Trophoblast cell (in vitro differentiated cells and primary cell): ENCODE measurements at regions not wholly inside any gene's neighbourhood (a gene's known extent, or its start where the extent isn't known, plus 50 kb on each side); places are given as distances from the start of the nearest gene placed in this dataset.

ENCODE experiments used
- DNase-seq, 2 donors: peaks; one replicate each; pipeline ENCODE4 v3.0.0-alpha.2; 2016
- H2AFZ ChIP-seq: 2 replicates; pipeline ENCODE4 v1.6.1; 2013; ENCODE audit warnings: low read length, moderate library complexity, mild to moderate bottlenecking; ENCODE audit not compliant: insufficient read depth, poor library complexity
- H2AK5ac ChIP-seq: 2 replicates; pipeline ENCODE4 v1.6.1; 2013; ENCODE audit warnings: mild to moderate bottlenecking, low read length
- H2BK120ac ChIP-seq: 2 replicates; pipeline ENCODE4 v1.6.1; 2013; ENCODE audit warnings: low read length, mild to moderate bottlenecking, moderate library complexity; ENCODE audit not compliant: insufficient read depth, poor library complexity
- H2BK12ac ChIP-seq: 2 replicates; pipeline ENCODE4 v1.6.1; 2013; ENCODE audit warnings: mild to moderate bottlenecking, low read length, moderate library complexity
- H2BK5ac ChIP-seq: 2 replicates; pipeline ENCODE4 v1.6.1; 2013; ENCODE audit warnings: low read length, low read depth, moderate library complexity, mild to moderate bottlenecking; ENCODE audit not compliant: poor library complexity
- H3K14ac ChIP-seq: 2 replicates; pipeline ENCODE4 v1.6.1; 2013; ENCODE audit warnings: mild to moderate bottlenecking, low read length
- H3K18ac ChIP-seq: 2 replicates; pipeline ENCODE4 v1.6.1; 2013; ENCODE audit warnings: mild to moderate bottlenecking, low read length
- H3K23ac ChIP-seq: 2 replicates; pipeline ENCODE4 v1.6.1; 2013; ENCODE audit warnings: low read length
- H3K27ac ChIP-seq: 2 replicates; pipeline ENCODE4 v1.5.1; 2013; ENCODE audit warnings: low read depth, mild to moderate bottlenecking, inconsistent platforms, low read length, moderate library complexity
- H3K27me3 ChIP-seq: 2 replicates; pipeline ENCODE4 v1.6.1; 2013; ENCODE audit warnings: inconsistent platforms, mild to moderate bottlenecking, low read length, moderate library complexity; ENCODE audit not compliant: insufficient read depth
- H3K36me3 ChIP-seq, 2 experiments: 1 replicate in 1 of 2; 2 replicates in 1 of 2; pipeline ENCODE4 v1.6.1; 2013; ENCODE audit warnings: low read length in 2 of 2, mild to moderate bottlenecking in 2 of 2, moderate library complexity in 1 of 2; ENCODE audit not compliant: insufficient read depth in 2 of 2, control insufficient read depth in 1 of 2
- H3K4ac ChIP-seq: 2 replicates; pipeline ENCODE4 v1.6.1; 2013; ENCODE audit warnings: low read depth, mild to moderate bottlenecking, low read length, moderate library complexity
- H3K4me1 ChIP-seq, 2 experiments: 1 replicate in 1 of 2; 2 replicates in 1 of 2; pipeline ENCODE4 v1.6.1; 2013; ENCODE audit warnings: low read length in 2 of 2, mild to moderate bottlenecking in 2 of 2, moderate library complexity in 1 of 2; ENCODE audit not compliant: insufficient read depth in 2 of 2, control insufficient read depth in 1 of 2
- H3K4me2 ChIP-seq: 2 replicates; pipeline ENCODE4 v1.6.1; 2013; ENCODE audit warnings: inconsistent platforms, mild to moderate bottlenecking, low read length, moderate library complexity
- H3K4me3 ChIP-seq: 2 replicates; pipeline ENCODE4 v1.5.1; 2013; ENCODE audit warnings: mild to moderate bottlenecking, low read depth, low read length, inconsistent platforms
- H3K79me1 ChIP-seq: one replicate; pipeline ENCODE4 v1.6.1; 2013; ENCODE audit warnings: low read length
- H3K79me2 ChIP-seq: 2 replicates; pipeline ENCODE4 v1.6.1; 2013; ENCODE audit warnings: low read length, mild to moderate bottlenecking; ENCODE audit not compliant: control insufficient read depth, insufficient read depth, poor library complexity
- H3K9ac ChIP-seq: 2 replicates; pipeline ENCODE4 v1.6.1; 2013; ENCODE audit warnings: mild to moderate bottlenecking, low read length
- H3K9me3 ChIP-seq: 2 replicates; pipeline ENCODE4 v1.6.1; 2013; ENCODE audit warnings: low read depth, mild to moderate bottlenecking, control low read depth, inconsistent platforms, low read length; ENCODE audit not compliant: insufficient read depth
- H4K12ac ChIP-seq: 2 replicates; pipeline ENCODE4 v1.6.1; 2013; ENCODE audit warnings: low read depth, mild to moderate bottlenecking, low read length, moderate library complexity
- H4K8ac ChIP-seq: 2 replicates; pipeline ENCODE4 v1.6.1; 2013; ENCODE audit warnings: low read depth, mild to moderate bottlenecking, low read length, moderate library complexity
- H4K91ac ChIP-seq: one replicate; pipeline ENCODE4 v1.6.1; 2013; ENCODE audit warnings: low read depth, mild to moderate bottlenecking, low read length, moderate library complexity
- WGBS: extraction: QIAGEN DNeasy Blood & Tissue Kit; methylation state at CpG from one replicate; pipeline ENCODE4 v1.1.7; 2013; ENCODE audit warnings: missing lambda C conversion rate; ENCODE audit not compliant: insufficient read length, insufficient coverage; ENCODE audit errors: extremely low coverage; 5-methylcytosine and 5-hydroxymethylcytosine counted together

DNA sequence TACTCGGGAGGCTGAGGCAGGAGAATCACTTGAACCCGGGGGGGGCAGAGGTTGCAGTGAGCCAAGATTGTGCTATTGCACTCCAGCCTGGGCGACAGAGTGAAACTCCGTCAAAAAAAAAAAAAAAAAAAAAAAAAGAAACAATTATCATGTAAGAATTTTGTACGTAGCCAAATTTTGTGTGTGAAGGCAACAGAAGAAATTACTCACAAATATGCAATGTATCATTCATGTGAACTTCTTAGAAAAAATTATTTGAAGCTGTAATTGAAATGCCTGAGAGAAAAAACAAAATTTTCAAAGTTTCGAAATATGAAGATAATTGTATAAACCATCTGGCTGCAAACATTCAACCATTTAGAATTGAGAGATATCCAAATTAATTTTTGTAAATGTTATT, 204.8 kb upstream of the PARD3B start:
- no peak overlapping the region for H2AFZ ChIP-seq
- no peak overlapping the region for H2BK120ac ChIP-seq
- no peak overlapping the region for H3K14ac ChIP-seq
- H4K8ac ChIP-seq: no peak overlapping the region
- no CpG with 5 or more reads among the region's 6 CpGs for WGBS
- H3K4ac ChIP-seq: no peak overlapping the region
- no peak overlapping the region for H2BK5ac ChIP-seq
- H3K9me3 ChIP-seq: no peaks in the 10 kb centered on the region
- no peak overlapping the region for H3K4me3 ChIP-seq
- no peaks in the 10 kb centered on the region for H3K79me1 ChIP-seq
- H3K4me1 ChIP-seq: no peaks in the 10 kb centered on the region
- H3K79me2 ChIP-seq: no peaks in the 10 kb centered on the region
- no peak overlapping the region for H2BK12ac ChIP-seq
- no peaks in the 10 kb centered on the region for H3K36me3 ChIP-seq
- H3K23ac ChIP-seq: no peak overlapping the region
- H3K27ac ChIP-seq: no peak overlapping the region
- no peak overlapping the region for H4K12ac ChIP-seq
- no peak overlapping the region for H3K4me2 ChIP-seq
- no peak overlapping the region for H3K18ac ChIP-seq
- no peak overlapping the region for H3K9ac ChIP-seq
- H3K27me3 ChIP-seq: no peaks in the 10 kb centered on the region
- H4K91ac ChIP-seq: no peak overlapping the region
- DNase-seq: peak in 1 of 2 donors; percentile 25
- no peak overlapping the region for H2AK5ac ChIP-seq

DNA sequence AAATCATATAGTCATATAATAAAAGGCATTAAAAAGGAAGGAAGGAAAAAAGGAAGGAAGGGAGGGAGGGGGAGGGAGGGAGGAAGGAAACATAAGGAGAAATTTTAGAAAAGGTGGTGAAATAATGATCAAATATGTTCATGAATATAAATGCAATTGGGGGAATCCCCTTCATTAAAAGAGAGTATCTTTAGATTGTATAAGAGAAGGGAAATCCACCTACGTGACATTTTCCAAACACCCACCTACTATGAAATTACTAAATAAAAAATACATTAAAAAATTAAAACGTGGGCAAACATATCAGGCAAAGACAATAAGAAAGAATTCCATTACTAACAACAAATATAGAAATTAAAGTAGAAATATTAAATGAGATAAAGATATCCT, 203.4 kb upstream of the PARD3B start:
- Histone ChIP-seq H2AK5ac (no peak overlapping the region), H2BK5ac (no peak overlapping the region), H4K12ac (no peak overlapping the region), H2AFZ (no peak overlapping the region), H3K9ac (no peak overlapping the region), H3K14ac (no peak overlapping the region), H3K4me1 (no peaks in the 10 kb centered on the region), H3K36me3 (no peaks in the 10 kb centered on the region), H3K79me1 (no peaks in the 10 kb centered on the region), H3K9me3 (no peaks in the 10 kb centered on the region), H3K4me2 (no peak overlapping the region), H2BK120ac (no peak overlapping the region), H2BK12ac (no peak overlapping the region), H3K18ac (no peak overlapping the region), H3K27ac (no peak overlapping the region), H3K4ac (no peak overlapping the region), H3K23ac (no peak overlapping the region), H4K8ac (no peak overlapping the region), H3K27me3 (no peaks in the 10 kb centered on the region), H3K4me3 (no peak overlapping the region), H3K79me2 (no peaks in the 10 kb centered on the region), H4K91ac (no peak overlapping the region)
- WGBS: no CpG with 5 or more reads among the region's 2 CpGs
- no peak for DNase-seq

DNA sequence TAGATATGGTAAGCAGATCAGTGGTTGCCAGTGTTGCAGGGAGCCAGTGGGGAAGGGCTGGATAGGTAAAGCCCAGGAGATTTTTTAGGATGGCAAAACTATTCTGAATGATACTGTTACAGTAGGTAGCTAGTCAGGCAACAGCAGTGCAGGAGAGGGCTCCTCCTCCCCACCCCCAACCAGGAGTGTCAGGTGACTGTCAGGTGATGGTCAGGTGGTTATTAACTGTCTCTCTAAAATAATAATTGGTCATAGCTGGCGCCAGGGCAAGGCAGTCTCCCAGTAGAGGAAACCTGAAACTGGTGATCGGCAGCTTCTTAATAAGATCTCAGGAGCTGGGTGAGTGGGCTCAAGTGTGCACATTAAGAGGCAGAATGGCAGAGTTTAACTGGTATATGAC, 201.6 kb upstream of the PARD3B start:
- H3K9ac ChIP-seq: no peak overlapping the region
- no peak overlapping the region for H3K27ac ChIP-seq
- no peaks in the 10 kb centered on the region for H3K9me3 ChIP-seq
- H3K4me2 ChIP-seq: no peak overlapping the region
- no peak overlapping the region for H2AK5ac ChIP-seq
- no peak overlapping the region for H4K12ac ChIP-seq
- no peak overlapping the region for H2AFZ ChIP-seq
- no peak overlapping the region for H2BK120ac ChIP-seq
- H2BK5ac ChIP-seq: no peak overlapping the region
- no peaks in the 10 kb centered on the region for H3K4me1 ChIP-seq
- H3K4me3 ChIP-seq: no peak overlapping the region
- no peak overlapping the region for H4K8ac ChIP-seq
- H3K79me1 ChIP-seq: no peaks in the 10 kb centered on the region
- H3K23ac ChIP-seq: no peak overlapping the region
- no CpG with 5 or more reads among the region's 2 CpGs for WGBS
- H2BK12ac ChIP-seq: no peak overlapping the region
- H3K36me3 ChIP-seq: no peaks in the 10 kb centered on the region
- no peaks in the 10 kb centered on the region for H3K27me3 ChIP-seq
- no peak overlapping the region for H3K4ac ChIP-seq
- no peak overlapping the region for H3K14ac ChIP-seq
- H4K91ac ChIP-seq: no peak overlapping the region
- no peak for DNase-seq
- no peaks in the 10 kb centered on the region for H3K79me2 ChIP-seq
- no peak overlapping the region for H3K18ac ChIP-seq

DNA sequence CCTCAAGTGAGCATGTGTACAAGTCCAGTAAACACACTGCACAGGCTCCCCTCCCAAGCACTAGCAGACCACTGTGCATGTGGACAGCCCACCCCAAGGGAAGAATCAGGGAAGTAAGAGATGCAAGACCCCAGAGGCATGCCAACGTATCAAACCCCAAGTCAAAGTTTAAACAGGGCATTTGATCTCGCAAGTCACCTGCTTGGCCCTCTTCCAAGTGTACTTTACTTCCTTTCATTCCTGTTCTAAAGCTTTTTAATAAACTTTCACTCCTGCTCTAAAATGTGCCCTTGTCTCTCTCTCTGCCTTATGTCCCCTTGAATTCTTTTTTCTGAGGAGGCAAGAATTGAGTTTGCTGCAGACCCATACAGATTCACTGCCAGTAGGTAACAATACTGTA, 201.2 kb upstream of the PARD3B start:
- H3K9me3 ChIP-seq: no peaks in the 10 kb centered on the region
- no peak overlapping the region for H3K18ac ChIP-seq
- H2AK5ac ChIP-seq: no peak overlapping the region
- H3K4me1 ChIP-seq: no peaks in the 10 kb centered on the region
- H2BK12ac ChIP-seq: no peak overlapping the region
- H3K9ac ChIP-seq: no peak overlapping the region
- no peak overlapping the region for H3K4me2 ChIP-seq
- H3K4ac ChIP-seq: no peak overlapping the region
- no peak overlapping the region for H2AFZ ChIP-seq
- no peak overlapping the region for H3K14ac ChIP-seq
- no peak overlapping the region for H3K4me3 ChIP-seq
- no peak overlapping the region for H4K12ac ChIP-seq
- no peaks in the 10 kb centered on the region for H3K27me3 ChIP-seq
- DNase-seq: no peak
- no peak overlapping the region for H2BK5ac ChIP-seq
- no peak overlapping the region for H3K27ac ChIP-seq
- H3K23ac ChIP-seq: no peak overlapping the region
- H4K91ac ChIP-seq: no peak overlapping the region
- no peaks in the 10 kb centered on the region for H3K36me3 ChIP-seq
- no peak overlapping the region for H2BK120ac ChIP-seq
- H4K8ac ChIP-seq: no peak overlapping the region
- no peaks in the 10 kb centered on the region for H3K79me2 ChIP-seq
- WGBS: no CpG with 5 or more reads among the region's 2 CpGs
- no peaks in the 10 kb centered on the region for H3K79me1 ChIP-seq
